GM12874 (cell line): ENCODE measurements at regions not wholly inside any gene's neighbourhood (a gene's known extent, or its start where the extent isn't known, plus 50 kb on each side); places are given as distances from the start of the nearest gene placed in this dataset.

ENCODE experiments used
- CTCF ChIP-seq: IDR thresholded peaks from 2 replicates; pipeline ENCODE4 v1.5.1; 2011; ENCODE audit warnings: low read depth, mild to moderate bottlenecking, control low read depth, low read length, moderate library complexity; ENCODE audit not compliant: insufficient read depth

GRCh38 chr6:142543606-142544005, 241.8 kb downstream of the ADGRG6 start:
- no peak for TF ChIP-seq CTCF

GRCh38 chr6:142544199-142544838, 242.5 kb downstream of the ADGRG6 start:
- TF ChIP-seq CTCF: no peak

GRCh38 chr6:142545147-142545546, 243.3 kb downstream of the ADGRG6 start:
- no peak for TF ChIP-seq CTCF

- no peak for TF ChIP-seq CTCF
These were observed 246.8 kb downstream of the ADGRG6 start for GRCh38 chr6:142548566-142548965.

- no peak for TF ChIP-seq CTCF
These were observed 248.7 kb downstream of the ADGRG6 start for GRCh38 chr6:142550310-142551063.

GRCh38 chr6:142551274-142551811, 249.5 kb downstream of the ADGRG6 start:
- TF ChIP-seq CTCF: no peak

- no peak for TF ChIP-seq CTCF
These were observed 257.0 kb downstream of the ADGRG6 start for GRCh38 chr6:142558786-142559185.
